NCI-H1694 (cell line): ENCODE measurements at regions not wholly inside any gene's neighbourhood (a gene's known extent, or its start where the extent isn't known, plus 50 kb on each side); places are given as distances from the start of the nearest gene placed in this dataset.
A peak's percentile ranks its signal among the peaks of the same experiment; 100 is the strongest.

Experiments used
- DNase-seq: peaks from one replicate; lab custom pipeline; 2025; lab: John Stamatoyannopoulos, UW

DNA sequence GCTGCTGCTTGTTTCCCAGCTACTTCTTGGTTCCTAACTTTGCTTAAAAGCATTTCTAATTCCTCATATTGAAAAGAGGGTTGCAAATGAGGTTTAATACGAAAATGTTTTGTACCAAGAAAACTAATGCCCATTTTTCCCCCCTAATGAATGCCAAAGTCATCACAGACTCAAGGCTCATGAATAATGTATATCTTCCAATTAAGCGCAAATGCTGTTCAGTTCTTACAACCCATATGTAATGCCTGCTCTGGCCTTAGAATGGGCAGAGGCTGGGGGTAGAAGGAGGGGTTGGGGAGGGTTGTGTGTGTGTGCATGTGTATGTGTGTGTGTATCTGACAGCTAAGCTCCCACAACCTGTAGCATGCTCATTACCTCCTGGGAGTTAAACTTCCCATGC lies 901.7 kb downstream of the KCNMA1 start:
- DNase-seq: no peak

- no peak for DNase-seq
Measured at GRCh38 chr10:76733441-76733936, 904.1 kb downstream of the KCNMA1 start.

DNA sequence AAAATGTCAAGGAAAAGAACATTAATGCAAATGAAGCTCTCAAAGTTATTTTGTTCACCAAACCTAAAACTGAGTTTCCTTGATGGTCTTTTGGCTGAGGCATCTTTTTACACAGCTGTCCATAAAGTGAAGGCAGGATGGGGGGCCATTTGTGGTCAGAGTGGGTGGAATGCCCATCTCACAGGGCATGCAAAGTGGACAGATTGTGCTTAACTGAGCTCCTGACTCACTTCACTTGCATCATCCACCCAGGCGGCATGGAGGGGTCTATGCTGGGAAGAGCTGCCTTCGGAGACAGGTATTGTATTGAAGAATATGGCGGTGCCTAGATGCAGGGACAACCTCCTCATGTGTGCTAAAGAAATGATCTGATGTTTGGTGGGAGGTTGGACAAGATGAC lies 905.3 kb downstream of the KCNMA1 start:
- DNase-seq: no peak

- no peak for DNase-seq
Measured at GRCh38 chr10:76729841-76730487, 907.6 kb downstream of the KCNMA1 start.

DNA sequence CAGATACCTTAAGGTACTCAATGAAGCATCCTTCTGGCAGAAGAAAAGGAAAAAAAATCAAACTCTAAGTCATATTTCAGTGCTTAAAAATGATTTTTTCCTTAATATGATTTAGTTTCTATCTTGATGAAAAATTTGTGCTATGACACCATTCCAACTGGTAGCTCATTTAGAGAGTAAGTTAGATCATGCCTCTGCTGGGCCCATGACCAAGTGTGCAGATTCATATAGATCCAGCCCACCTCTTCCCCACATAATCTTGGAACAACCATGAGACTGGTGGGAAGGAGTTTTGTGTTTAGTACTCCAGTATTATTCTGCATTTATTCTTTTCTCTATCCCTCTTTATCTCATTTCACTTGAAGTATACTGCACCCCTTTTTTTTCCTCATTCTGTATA lies 908.3 kb downstream of the KCNMA1 start:
- DNase-seq: no peak

DNA sequence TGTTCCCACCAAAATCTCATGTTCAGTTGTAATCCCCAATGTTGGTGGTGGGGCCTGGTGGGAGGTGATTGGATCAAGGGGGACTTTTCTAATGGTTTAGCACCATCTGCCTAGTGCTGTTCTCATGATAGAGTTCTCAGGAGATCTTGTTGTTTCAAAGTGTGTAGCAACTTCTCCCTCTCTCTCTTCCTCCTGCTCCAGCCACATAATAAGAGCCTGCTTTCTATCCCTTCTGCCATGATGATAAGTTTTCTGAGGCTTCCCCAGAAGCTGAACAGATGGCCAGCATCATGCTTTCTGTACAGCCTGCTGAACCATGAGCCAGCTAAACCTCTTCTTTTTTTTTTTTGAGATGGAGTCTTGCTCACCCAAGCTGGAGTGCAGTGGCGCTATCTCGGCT lies 910.6 kb downstream of the KCNMA1 start:
- DNase-seq: no peak

DNA sequence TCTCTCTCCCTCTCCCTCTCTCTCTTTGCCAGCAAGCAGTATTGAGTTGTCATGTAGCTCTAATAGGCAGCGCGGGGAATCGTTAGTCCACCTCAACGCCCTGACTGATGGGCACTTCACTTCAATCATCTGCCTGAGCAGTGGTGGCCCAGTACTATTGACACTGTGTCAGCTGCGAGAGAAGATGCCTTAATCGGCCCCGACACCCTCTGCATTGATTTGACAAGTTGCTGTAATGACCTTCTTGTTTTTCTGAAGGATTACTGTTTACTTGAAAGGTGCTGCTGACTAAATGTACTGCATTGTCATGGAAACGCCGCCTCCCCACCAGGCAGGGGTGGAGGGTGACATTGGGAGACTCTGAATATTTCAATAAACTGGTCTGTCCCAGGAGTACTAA lies 913.8 kb downstream of the KCNMA1 start:
- no peak for DNase-seq

- no peak for DNase-seq
Measured at GRCh38 chr10:76721891-76722505, 915.6 kb downstream of the KCNMA1 start.

GRCh38 chr10:76719006-76719405 lies 918.6 kb downstream of the KCNMA1 start:
- DNase-seq: no peak

DNA sequence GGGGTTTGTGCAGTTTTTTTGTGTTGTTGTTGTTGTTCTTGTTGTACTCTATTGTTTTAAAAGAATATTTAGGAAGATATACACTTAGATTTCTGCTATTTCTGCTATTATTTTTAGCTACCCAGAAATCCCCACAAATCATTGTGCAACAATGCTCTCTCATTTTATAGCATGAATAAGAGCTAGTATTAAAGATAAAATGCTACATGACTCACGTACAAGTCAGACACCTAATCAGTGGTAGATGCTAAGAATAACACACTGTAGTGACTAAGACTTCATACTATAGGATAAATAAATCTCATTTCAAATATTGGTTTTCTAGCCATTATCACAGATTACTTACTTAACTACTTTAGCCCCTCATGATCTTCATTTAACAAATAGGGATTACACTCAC lies 920.5 kb downstream of the KCNMA1 start:
- no peak for DNase-seq

DNA sequence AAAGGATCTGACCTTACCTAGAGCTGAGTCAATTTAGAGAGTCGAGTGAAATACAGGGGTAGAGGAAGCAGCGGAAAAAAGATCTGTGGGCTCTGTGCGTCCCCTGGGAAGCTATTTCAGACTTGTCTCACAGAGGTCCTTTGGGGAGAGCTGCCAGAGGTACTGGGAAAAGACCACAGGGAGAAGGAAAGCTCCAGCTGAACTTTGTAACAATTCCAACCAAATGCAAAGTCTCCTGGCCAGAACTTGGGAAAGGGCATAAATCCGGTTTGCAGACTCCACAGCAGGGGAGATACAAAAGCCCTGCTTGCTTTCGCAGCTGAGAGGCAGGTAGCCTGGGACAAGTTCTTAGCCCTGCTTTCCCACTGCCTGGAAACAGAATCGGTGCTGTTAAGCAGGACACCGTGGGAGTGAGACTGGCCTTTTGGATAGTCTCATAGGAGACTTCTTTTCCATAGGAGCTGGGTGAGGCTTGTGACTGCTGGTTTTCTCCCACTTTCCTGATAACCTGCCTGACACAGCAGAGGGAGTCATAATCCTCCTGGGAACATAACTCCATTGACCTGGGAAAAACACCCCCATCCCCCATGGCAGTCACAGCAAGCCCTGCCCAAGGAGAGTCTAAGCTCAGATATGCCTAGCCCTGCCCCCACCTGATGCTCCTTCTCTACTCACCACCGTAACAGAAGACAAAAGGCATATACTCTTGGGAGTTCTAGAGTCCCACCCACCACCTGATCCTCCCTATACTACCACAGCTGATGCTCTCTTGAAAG lies 926.2 kb downstream of the KCNMA1 start:
- DNase-seq: no peak

DNA sequence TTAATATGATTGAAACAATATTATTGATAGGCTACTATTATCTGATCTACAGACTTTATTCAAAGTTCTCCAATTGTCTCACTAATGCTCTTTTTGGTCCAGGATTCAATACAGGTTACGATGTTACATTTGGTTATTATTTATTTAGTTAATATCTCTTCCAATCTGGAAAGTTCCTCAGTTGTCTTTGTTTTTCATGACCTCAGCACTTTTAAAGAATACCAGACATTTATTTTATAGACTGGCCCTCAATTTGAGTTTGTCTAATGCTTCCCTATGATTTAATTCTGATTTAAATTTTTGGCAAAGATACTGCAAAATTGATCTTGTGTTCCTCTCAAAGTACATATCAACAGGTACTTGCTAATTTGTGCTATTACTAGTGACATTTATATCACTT lies 937.4 kb downstream of the KCNMA1 start:
- DNase-seq: no peak

DNA sequence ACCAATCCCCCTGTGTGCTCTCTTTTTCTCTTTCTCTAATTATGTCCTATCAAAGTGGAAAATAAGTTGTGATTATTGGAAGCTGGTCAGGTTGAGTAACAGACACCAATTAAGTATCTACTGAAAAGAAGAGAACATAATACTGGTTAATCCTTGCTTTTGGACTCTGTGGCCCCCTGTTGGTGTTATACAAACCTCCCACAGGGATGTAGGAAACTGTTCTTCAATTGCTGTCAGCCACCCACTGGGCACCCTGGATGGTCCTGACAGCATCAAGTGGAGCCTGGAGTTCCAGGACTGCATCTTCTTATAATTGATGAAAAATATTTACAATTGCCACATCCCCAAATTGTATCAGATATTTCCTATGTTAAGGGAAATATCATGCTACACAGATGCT lies 939.7 kb downstream of the KCNMA1 start:
- DNase-seq: no peak

GRCh38 chr10:76695069-76695468 lies 942.5 kb downstream of the KCNMA1 start:
- no peak for DNase-seq

- DNase-seq: no peak
Measured at GRCh38 chr10:76686201-76686600, 951.4 kb downstream of the KCNMA1 start.

- no peak for DNase-seq
Measured at GRCh38 chr10:76684968-76685367, 952.6 kb downstream of the KCNMA1 start.

DNA sequence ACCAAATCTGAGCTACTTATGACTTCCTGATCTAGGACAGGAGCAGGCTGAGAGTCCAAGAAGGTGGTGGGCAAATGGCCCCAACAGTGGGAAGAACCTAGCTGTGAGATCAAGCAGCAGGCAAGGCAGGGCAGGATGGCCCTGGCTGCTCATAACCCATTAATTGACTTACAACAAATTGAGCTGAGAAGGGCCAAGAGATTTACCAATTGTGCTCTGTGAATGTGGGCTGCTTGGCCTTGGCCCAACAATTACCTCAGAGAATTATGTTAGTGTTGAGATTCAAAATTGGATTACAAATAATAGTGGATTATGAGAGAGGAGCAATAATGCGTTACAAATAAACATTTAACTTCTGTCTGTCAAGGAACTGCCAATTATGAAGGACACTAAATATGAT lies 956.5 kb downstream of the KCNMA1 start:
- peak; percentile 16 for DNase-seq

DNA sequence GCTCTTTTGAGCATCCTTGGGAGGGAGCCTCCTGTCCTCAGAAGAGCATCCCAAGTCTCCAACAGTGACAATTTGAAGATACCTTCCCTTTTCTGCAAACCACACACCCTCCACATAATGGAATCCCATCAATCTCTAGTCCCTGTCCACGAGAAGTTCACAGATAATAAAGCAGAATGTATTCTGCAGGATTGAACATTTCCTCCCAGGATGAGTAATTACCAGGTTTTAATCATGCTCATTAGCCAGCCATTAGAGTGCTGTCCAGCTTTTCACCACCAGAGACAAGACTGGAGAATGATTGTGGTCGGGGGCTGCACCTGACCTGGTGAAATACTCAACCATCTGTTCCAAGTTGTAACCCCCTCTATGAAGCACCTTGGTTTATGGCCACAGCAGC lies 958.6 kb downstream of the KCNMA1 start:
- no peak for DNase-seq

DNA sequence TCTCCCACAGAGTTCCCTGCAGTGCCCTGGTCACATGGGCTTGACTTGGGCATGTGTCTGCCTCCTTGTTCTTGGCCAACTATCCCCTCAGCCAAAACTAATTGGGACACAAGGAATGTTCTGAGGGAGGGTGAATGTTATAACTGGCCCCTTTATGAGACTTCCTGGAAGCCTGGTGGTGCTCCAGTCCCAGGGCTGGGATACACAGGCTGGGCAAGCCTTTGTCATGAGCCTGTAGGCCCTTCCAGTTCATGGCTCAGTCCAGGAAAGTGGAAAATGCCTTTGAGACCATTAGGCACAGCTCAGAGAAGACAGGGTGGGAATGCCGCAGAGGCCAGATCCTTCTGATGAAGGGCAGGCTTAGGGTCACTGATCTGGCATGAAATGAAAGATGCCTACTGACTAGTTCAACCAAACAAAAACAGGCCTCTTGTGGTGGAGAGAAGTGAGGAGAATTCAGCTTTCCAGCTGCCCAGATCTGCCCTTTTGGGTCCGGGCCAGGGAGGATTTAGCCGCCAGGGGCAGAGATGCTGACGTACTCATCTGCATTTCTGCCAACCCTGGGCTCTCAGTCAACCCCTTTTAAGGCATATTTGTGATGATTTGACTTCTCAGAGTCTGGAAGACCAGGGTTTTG lies 961.5 kb downstream of the KCNMA1 start:
- peak; percentile 38 for DNase-seq

DNA sequence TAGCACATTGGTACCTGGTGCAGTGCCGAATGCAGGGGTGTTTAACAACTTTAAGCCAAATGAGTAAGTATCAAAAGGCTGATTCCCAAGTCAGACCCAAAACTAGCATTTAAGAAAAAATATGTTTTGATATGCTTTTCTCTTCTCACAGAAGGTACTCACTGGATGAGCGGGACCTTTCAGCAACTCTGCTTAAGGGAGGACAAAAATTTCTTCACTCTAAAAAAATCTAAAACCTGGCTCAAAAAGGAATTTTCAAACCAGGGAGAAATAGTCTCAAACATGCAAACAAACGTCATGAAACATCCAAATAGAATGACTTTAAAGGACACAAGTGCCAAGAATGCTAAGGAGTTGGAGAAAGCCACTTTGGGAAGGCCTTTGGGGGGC lies 962.1 kb downstream of the KCNMA1 start:
- DNase-seq: no peak

GRCh38 chr10:76667408-76668370 lies 969.9 kb downstream of the KCNMA1 start:
- no peak for DNase-seq

GRCh38 chr10:76666891-76667290 lies 970.7 kb downstream of the KCNMA1 start:
- DNase-seq: no peak
